Endothelial cell of umbilical vein (primary cell): ENCODE measurements at regions not wholly inside any gene's neighbourhood (a gene's known extent, or its start where the extent isn't known, plus 50 kb on each side); places are given as distances from the start of the nearest gene placed in this dataset.

Source experiments
- BruUV-seq: library from RNA; stranded (reverse); fragments of 400-500 nt; replicated peaks from 2 replicates; lab custom pipeline; 2021; lab: Mats Ljungman, UMichigan
- CTCF ChIA-PET: fragments of 300-600, 350-600 bp; sonication (Branson Sonifier 250); formaldehyde crosslinking; loops from one replicate; lab custom pipeline; 2021; ENCODE audit warnings: antibody characterized with exemption, inconsistent platforms; lab: Charles Lee
- POLR2A ChIA-PET: fragments of 300-600, 350-600 bp; sonication (Branson Sonifier 250); formaldehyde crosslinking; loops from one replicate; lab custom pipeline; 2021; ENCODE audit warnings: antibody characterized with exemption, inconsistent platforms; lab: Charles Lee
- DNase-seq: peaks from one replicate; pipeline ENCODE4 v3.0.0-alpha.2; 2011; ENCODE audit warnings: low read depth, low spot score
- FAIRE-seq: peaks from 2 replicates; lab custom pipeline; 2011; peaks lifted over from hg19 to GRCh38; lab: Jason Lieb, UNC
- H2AFZ ChIP-seq: 2 replicates; pipeline ENCODE4 v1.6.0; 2012; ENCODE audit warnings: low read depth, low read length, control low read depth, inconsistent platforms
- H3K27ac ChIP-seq: 2 replicates; pipeline ENCODE4 v1.5.1; 2011; ENCODE audit warnings: low read depth, mild to moderate bottlenecking, control low read depth, low read length, moderate library complexity; ENCODE audit not compliant: insufficient read depth
- H3K27me3 ChIP-seq, 2 experiments: 2 replicates each; pipeline versions ENCODE4 v1.6.0 to v1.6.1; 2011; ENCODE audit warnings: low read length in 2 of 2, mixed read lengths in 1 of 2; ENCODE audit not compliant: control insufficient read depth in 2 of 2, insufficient read depth in 2 of 2
- H3K36me3 ChIP-seq, 2 experiments: 2 replicates in 1 of 2; 3 replicates in 1 of 2; pipeline ENCODE4 v1.5.1; 2011; ENCODE audit warnings: low read length in 2 of 2, mild to moderate bottlenecking in 1 of 2, moderate library complexity in 1 of 2; ENCODE audit not compliant: control insufficient read depth in 2 of 2, insufficient read depth in 2 of 2; ENCODE audit errors: extremely low read depth in 1 of 2
- H3K4me1 ChIP-seq: 3 replicates; pipeline ENCODE4 v1.5.1; 2011; ENCODE audit warnings: mild to moderate bottlenecking, low read length; ENCODE audit not compliant: control insufficient read depth, insufficient read depth; ENCODE audit errors: extremely low read depth
- H3K4me2 ChIP-seq: 2 replicates; pipeline ENCODE4 v1.6.1; 2011; ENCODE audit warnings: low read length, control low read depth, mixed read lengths; ENCODE audit not compliant: insufficient read depth
- H3K4me3 ChIP-seq, 3 experiments: fragments of 200-600 bp in 1 of 3; sonication (generic), shearing (Covaris generic) in 1 of 3; replicated peaks in 1 of 3; 2 replicates each; pipeline ENCODE4 v1.5.1; 2011 to 2016; ENCODE audit warnings: control low read depth in 3 of 3, low read length in 3 of 3, mild to moderate bottlenecking in 2 of 3, inconsistent platforms in 1 of 3, low read depth in 1 of 3, moderate library complexity in 1 of 3; ENCODE audit not compliant: insufficient read depth in 1 of 3
- H3K79me2 ChIP-seq: 2 replicates; pipeline ENCODE4 v1.6.0; 2012; ENCODE audit warnings: low read length, inconsistent platforms; ENCODE audit not compliant: control insufficient read depth, insufficient read depth
- H3K9ac ChIP-seq: replicated peaks from 2 replicates; pipeline ENCODE3; 2011; ENCODE audit warnings: low read length, control low read depth; ENCODE audit not compliant: insufficient read depth; ENCODE audit errors: extremely low read depth
- H3K9me1 ChIP-seq: replicated peaks from 3 replicates; pipeline ENCODE4 v1.6.0; 2011; ENCODE audit warnings: mild to moderate bottlenecking, low read length; ENCODE audit not compliant: control insufficient read depth, insufficient read depth; ENCODE audit errors: extremely low read depth
- H3K9me3 ChIP-seq: replicated peaks from 2 replicates; pipeline ENCODE4 v1.5.1; 2012; ENCODE audit warnings: low read length, inconsistent platforms; ENCODE audit not compliant: control insufficient read depth, insufficient read depth
- H4K20me1 ChIP-seq: replicated peaks from 2 replicates; pipeline ENCODE3; 2011; ENCODE audit warnings: mild to moderate bottlenecking, low read length; ENCODE audit not compliant: control insufficient read depth, insufficient read depth; ENCODE audit errors: extremely low read depth
- CTCF ChIP-seq, 2 donors: IDR thresholded peaks; 1 replicate in 1 of 2; 2 replicates in 1 of 2; pipeline ENCODE4 v1.5.1; 2011; ENCODE audit warnings: low read length in 2 of 2, mild to moderate bottlenecking in 2 of 2, moderate library complexity in 2 of 2, control low read depth in 1 of 2, inconsistent platforms in 1 of 2, low read depth in 1 of 2; ENCODE audit not compliant: insufficient read depth in 1 of 2; ENCODE audit errors: extremely low read depth in 1 of 2
- EZH2 ChIP-seq: IDR thresholded peaks from 2 replicates; pipeline ENCODE4 v1.6.1; 2012; ENCODE audit warnings: borderline replicate concordance, low read depth, mild to moderate bottlenecking, moderate library complexity, low read length, inconsistent platforms; ENCODE audit not compliant: severe bottlenecking
- FOS ChIP-seq: IDR thresholded peaks from 2 replicates; pipeline ENCODE4 v1.6.1; 2011; ENCODE audit warnings: mild to moderate bottlenecking, low read length, moderate library complexity, borderline replicate concordance; ENCODE audit not compliant: insufficient read depth
- GATA2 ChIP-seq: IDR thresholded peaks from 2 replicates; pipeline ENCODE4 v1.7.0; 2011; ENCODE audit warnings: low read depth, mild to moderate bottlenecking, moderate library complexity, mixed read lengths, low read length; ENCODE audit not compliant: insufficient read length, insufficient read depth
- JUN ChIP-seq: IDR thresholded peaks from 2 replicates; pipeline ENCODE4 v1.6.1; 2011; ENCODE audit warnings: borderline replicate concordance, low read depth; ENCODE audit not compliant: insufficient read length, insufficient read depth
- MYC ChIP-seq: IDR thresholded peaks from one replicate; pipeline ENCODE4 v1.6.1; 2011; ENCODE audit warnings: mild to moderate bottlenecking, low read depth, low read length
- POLR2A ChIP-seq: IDR thresholded peaks from 2 replicates; pipeline ENCODE4 v1.6.1; 2012; ENCODE audit warnings: low read depth, mild to moderate bottlenecking, control low read depth, low read length
- POLR2AphosphoS5 ChIP-seq: IDR thresholded peaks from 2 replicates; pipeline ENCODE4 v1.6.1; 2012; ENCODE audit warnings: low read depth, mild to moderate bottlenecking, control low read depth, low read length, moderate library complexity; ENCODE audit not compliant: insufficient read depth
- dilution Hi-C: fragments of 300-500 bp; cut with MboI; formaldehyde crosslinking; loops from one replicate; pipeline ENCODE4 v1.15.0; 2019; ENCODE audit warnings: low sequenced_read_pairs; ENCODE audit not compliant: extremely low pct_ligation_motif_present
- intact Hi-C: fragments of 100-400 bp; cut with micrococcal nuclease; formaldehyde crosslinking; loops from one replicate; pipeline ENCODE4 v1.10.0; 2022

- Histone ChIP-seq H3K36me3 (no peaks in the 10 kb centered on the region), H3K79me2 (no peaks in the 10 kb centered on the region), H4K20me1 (no peaks in the 10 kb centered on the region), H3K9ac (no peak overlapping the region), H3K4me3 (no peak overlapping the region), H2AFZ (no peak overlapping the region), H3K4me2 (no peak overlapping the region), H3K27ac (no peak overlapping the region), H3K27me3 (no peaks in the 10 kb centered on the region), H3K9me3 (no peaks in the 10 kb centered on the region), H3K4me1 (no peaks in the 10 kb centered on the region), H3K9me1 (no peaks in the 10 kb centered on the region)
- DNase-seq (no peak), FAIRE-seq (no peak)
- no TSS peak for BruUV-seq
- POLR2A ChIA-PET = no interaction called here
- CTCF ChIA-PET = no interaction called here
- intact Hi-C loops (no loop called here), dilution Hi-C loops (no loop called here)
- TF ChIP-seq EZH2 (no peak), GATA2 (no peak), POLR2AphosphoS5 (no peak), POLR2A (no peak), MYC (no peak), JUN (no peak)
Measured at GRCh38 chr15:69666441-69666882, 213.8 kb downstream of the RPLP1 start.

- Histone ChIP-seq H3K4me3 (no peak overlapping the region), H3K79me2 (no peaks in the 10 kb centered on the region), H3K27ac (no peak overlapping the region), H3K4me2 (no peak overlapping the region), H3K9me3 (no peaks in the 10 kb centered on the region), H3K9me1 (no peaks in the 10 kb centered on the region), H3K9ac (no peak overlapping the region), H3K4me1 (no peaks in the 10 kb centered on the region), H2AFZ (no peak overlapping the region), H4K20me1 (no peaks in the 10 kb centered on the region), H3K27me3 (no peaks in the 10 kb centered on the region), H3K36me3 (no peaks in the 10 kb centered on the region)
- CTCF ChIA-PET = no interaction called here
- POLR2A ChIA-PET = no interaction called here
- TF ChIP-seq FOS (no peak), EZH2 (no peak), CTCF (IDR thresholded peaks at IDR 0.05; ENCODE audit: extremely low read depth in 1 of 2, insufficient read depth in 1 of 2, low read depth in 1 of 2, low read length in 2 of 2) (no peak), JUN (no peak)
- dilution Hi-C loops (no loop called here), intact Hi-C loops (no loop called here)
- FAIRE-seq (no peak), DNase-seq (no peak)
- no TSS peak for BruUV-seq
Measured at GRCh38 chr15:69666921-69667811, 214.5 kb downstream of the RPLP1 start.
